SK-N-SH treated with all-trans-retinoic acid at 6 μM for 48 hours (cell line): ENCODE measurements at regions not wholly inside any gene's neighbourhood (a gene's known extent, or its start where the extent isn't known, plus 50 kb on each side); places are given as distances from the start of the nearest gene placed in this dataset.

ENCODE experiments used
- ARNTL ChIP-seq: fragments of 450-650 bp; formaldehyde crosslinking; IDR thresholded peaks from 2 replicates; pipeline ENCODE4 v1.5.0; 2020; ENCODE audit warnings: low read depth, mild to moderate bottlenecking, moderate library complexity, borderline replicate concordance
- CREB5 ChIP-seq: fragments of 250-450 bp; sonication (Bioruptor Pico); IDR thresholded peaks from 2 replicates; pipeline ENCODE4 v1.5.1; 2020; ENCODE audit warnings: low read depth, mild to moderate bottlenecking, moderate library complexity
- ESRRG ChIP-seq: fragments of 250-450 bp; sonication (Bioruptor Pico); IDR thresholded peaks from 2 replicates; pipeline ENCODE4 v1.6.1; 2021; ENCODE audit warnings: mild to moderate bottlenecking
- GLIS3 ChIP-seq: fragments of 250-450 bp; sonication (Bioruptor Pico); IDR thresholded peaks from 2 replicates; pipeline ENCODE4 v1.5.0; 2020; ENCODE audit warnings: mild to moderate bottlenecking, moderate library complexity
- ISL1 ChIP-seq: fragments of 250-450 bp; sonication (Bioruptor Pico); IDR thresholded peaks from 2 replicates; pipeline ENCODE4 v2.1.2; 2022; ENCODE audit warnings: mild to moderate bottlenecking, moderate library complexity
- OSR1 ChIP-seq: fragments of 250-450 bp; sonication (Bioruptor Pico); IDR thresholded peaks from 2 replicates; pipeline ENCODE4 v1.8.0; 2022; ENCODE audit warnings: moderate library complexity, mild to moderate bottlenecking, inconsistent platforms
- PATZ1 ChIP-seq: fragments of 250-450 bp; sonication (Bioruptor Pico); IDR thresholded peaks from 2 replicates; pipeline ENCODE4 v1.8.0; 2020; ENCODE audit warnings: mild to moderate bottlenecking, moderate library complexity, borderline replicate concordance
- POU6F1 ChIP-seq: fragments of 250-450 bp; sonication (Bioruptor Pico); IDR thresholded peaks from 2 replicates; pipeline ENCODE4 v1.8.0; 2021; ENCODE audit warnings: low read depth, mild to moderate bottlenecking, moderate library complexity, borderline replicate concordance
- RARB ChIP-seq: fragments of 250-450 bp; sonication (Bioruptor Pico); IDR thresholded peaks from 2 replicates; pipeline ENCODE4 v1.8.0; 2021; ENCODE audit warnings: mild to moderate bottlenecking, moderate library complexity
- TCF4 ChIP-seq: fragments of 250-450 bp; sonication (Bioruptor Pico); IDR thresholded peaks from 2 replicates; pipeline ENCODE4 v1.8.0; 2021; ENCODE audit warnings: mild to moderate bottlenecking, moderate library complexity, borderline replicate concordance
- TOX ChIP-seq: fragments of 250-450 bp; sonication (Bioruptor Pico); IDR thresholded peaks from 2 replicates; pipeline ENCODE4 v1.8.0; 2021; ENCODE audit warnings: mild to moderate bottlenecking, moderate library complexity, borderline replicate concordance
- ZNF565 ChIP-seq: fragments of 450-650 bp; formaldehyde crosslinking; conservative IDR thresholded peaks from 2 replicates; pipeline ENCODE4 v1.5.0; 2020; ENCODE audit warnings: low read depth, mild to moderate bottlenecking, moderate library complexity

GRCh38 chr11:15911377-15912044, 444.8 kb downstream of the SOX6 start:
- TF ChIP-seq PATZ1 (CRISPR knock-in tag) (no peak), OSR1 (CRISPR knock-in tag) (no peak), TOX (CRISPR knock-in tag) (no peak), ESRRG (no peak), CREB5 (CRISPR knock-in tag) (no peak), GLIS3 (no peak), POU6F1 (CRISPR knock-in tag) (no peak), ARNTL (CRISPR knock-in tag) (no peak), TCF4 (no peak), ISL1 (peak; percentile 65), RARB (no peak), ZNF565 (CRISPR knock-in tag) (no peak)
